ENCODE measurements at regions not wholly inside any gene's neighbourhood (a gene's known extent, or its start where the extent isn't known, plus 50 kb on each side); places are given as distances from the start of the nearest gene placed in this dataset.
"Not testable (repeated sequence)": the region's sequence is repeated elsewhere in the genome, so short reads cannot be mapped to it uniquely, and the experiment has no call there.

DNA sequence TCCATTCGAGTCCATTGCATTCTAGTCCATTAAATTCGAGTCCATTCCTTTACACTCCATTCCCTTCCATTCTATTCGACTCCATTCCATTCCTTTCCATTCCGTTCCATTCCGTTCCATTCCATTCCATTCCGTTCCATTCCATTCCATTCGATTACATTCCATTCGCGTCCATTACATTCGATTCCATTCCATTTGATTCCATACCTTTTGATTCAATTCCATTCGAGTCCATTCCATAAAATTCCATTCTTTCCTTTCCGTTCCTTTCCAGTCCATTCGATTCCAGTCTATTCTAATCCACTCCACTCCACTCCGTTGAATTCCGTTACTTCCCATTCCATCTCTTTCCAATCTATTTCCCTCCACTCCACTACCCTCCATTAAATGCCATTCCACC lies 2579.2 kb upstream of the TPTE start:
- CTCF ChIA-PET, result not testable (repeated sequence)

DNA sequence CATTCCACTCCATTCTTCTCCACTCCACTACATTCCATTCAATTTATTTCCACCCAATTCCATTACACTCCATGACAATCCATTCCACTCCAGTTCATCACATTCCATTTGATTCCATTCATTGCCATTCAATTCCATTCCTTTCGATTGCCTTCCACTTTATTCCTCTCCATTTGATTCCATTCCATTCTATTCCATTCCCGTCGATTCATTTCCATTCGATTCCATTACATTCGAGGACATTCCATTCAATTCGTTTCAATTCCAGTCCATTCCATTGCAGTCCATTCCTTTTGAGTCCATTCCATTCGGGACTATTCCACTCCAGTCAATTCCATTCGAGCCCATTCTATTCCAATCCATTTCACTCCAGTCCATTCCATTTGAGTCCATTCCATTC lies 2577.8 kb upstream of the TPTE start:
- not testable (repeated sequence) for ATAC-seq

More for the DNA sequence above, 2579.2 kb upstream of the TPTE start:
- ATAC-seq; H3K4me3 Mint-ChIP-seq; H3K27ac Mint-ChIP-seq; DNase-seq; POLR2A ChIA-PET; H3K27me3 Mint-ChIP-seq (ENCODE audit: low read depth); H3K4me1 Mint-ChIP-seq (ENCODE audit: low read depth): not testable (repeated sequence)
- H3K9me3 Mint-ChIP-seq (ENCODE audit: insufficient read depth), result peaks cover 53% of the 10 kb centered on the region
- H3K36me3 Mint-ChIP-seq (ENCODE audit: low read depth), result peaks cover 84% of the 10 kb centered on the region

DNA sequence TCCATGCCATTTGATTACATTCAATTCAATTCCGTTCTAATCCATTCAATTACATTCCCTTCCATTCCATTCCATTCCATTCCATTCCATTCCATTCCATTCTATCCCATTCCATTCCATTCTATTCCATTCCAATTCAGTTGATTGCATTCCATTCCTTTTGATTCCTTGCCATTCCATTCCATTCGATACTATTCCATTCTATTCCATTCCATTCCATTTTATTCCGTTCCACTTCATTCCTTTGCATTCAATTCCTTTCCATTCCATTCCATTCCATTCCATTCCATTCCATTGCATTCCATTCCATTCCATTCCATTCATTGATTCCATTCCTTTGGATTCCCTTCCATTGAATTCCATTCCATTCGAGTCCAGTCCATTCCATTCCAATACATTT lies 2574.0 kb upstream of the TPTE start:
- Mint-ChIP-seq H3K27me3 (ENCODE audit: low read depth) (no peaks in the 10 kb centered on the region), H3K36me3 (ENCODE audit: low read depth) (peaks cover 84% of the 10 kb centered on the region), H3K27ac (no peak overlapping the region), H3K4me3 (no peak overlapping the region), H3K9me3 (ENCODE audit: insufficient read depth) (peaks cover 30% of the 10 kb centered on the region), H3K4me1 (ENCODE audit: low read depth) (no peaks in the 10 kb centered on the region)
- DNase-seq (no peak), ATAC-seq (no peak)
- POLR2A ChIA-PET, result no interaction called here
- CTCF ChIA-PET, result no interaction called here

More for the DNA sequence above, 2577.8 kb upstream of the TPTE start:
- H3K4me3 Mint-ChIP-seq; H3K27me3 Mint-ChIP-seq (ENCODE audit: low read depth); CTCF ChIA-PET; POLR2A ChIA-PET; H3K27ac Mint-ChIP-seq; H3K4me1 Mint-ChIP-seq (ENCODE audit: low read depth); DNase-seq: not testable (repeated sequence)
- Mint-ChIP-seq H3K36me3 (ENCODE audit: low read depth) (peaks cover 84% of the 10 kb centered on the region), H3K9me3 (ENCODE audit: insufficient read depth) (peaks cover 43% of the 10 kb centered on the region)

DNA sequence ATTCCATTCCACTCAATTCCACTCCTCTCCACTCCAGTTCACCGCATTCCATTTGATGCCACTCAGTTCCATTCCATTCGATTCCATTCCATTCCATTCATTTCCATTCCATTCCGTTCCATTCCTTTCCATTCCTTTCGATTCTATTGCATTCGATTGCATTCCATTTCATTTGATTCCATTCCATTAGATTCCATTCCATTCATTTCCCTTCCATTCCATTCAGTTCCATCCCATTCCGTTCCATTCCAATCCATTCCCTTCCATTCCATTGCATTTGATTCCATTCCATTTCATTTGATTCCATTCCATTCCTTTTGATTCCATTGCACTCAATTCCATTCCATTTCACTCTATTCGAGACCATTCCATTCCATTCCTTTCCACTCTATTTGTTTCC lies 2572.7 kb upstream of the TPTE start:
- H3K4me1 Mint-ChIP-seq (ENCODE audit: low read depth); H3K27me3 Mint-ChIP-seq (ENCODE audit: low read depth); CTCF ChIA-PET; ATAC-seq; POLR2A ChIA-PET; DNase-seq; H3K4me3 Mint-ChIP-seq; H3K27ac Mint-ChIP-seq: not testable (repeated sequence)
- Mint-ChIP-seq H3K9me3 (ENCODE audit: insufficient read depth) (peaks cover 28% of the 10 kb centered on the region), H3K36me3 (ENCODE audit: low read depth) (peaks cover 86% of the 10 kb centered on the region)

DNA sequence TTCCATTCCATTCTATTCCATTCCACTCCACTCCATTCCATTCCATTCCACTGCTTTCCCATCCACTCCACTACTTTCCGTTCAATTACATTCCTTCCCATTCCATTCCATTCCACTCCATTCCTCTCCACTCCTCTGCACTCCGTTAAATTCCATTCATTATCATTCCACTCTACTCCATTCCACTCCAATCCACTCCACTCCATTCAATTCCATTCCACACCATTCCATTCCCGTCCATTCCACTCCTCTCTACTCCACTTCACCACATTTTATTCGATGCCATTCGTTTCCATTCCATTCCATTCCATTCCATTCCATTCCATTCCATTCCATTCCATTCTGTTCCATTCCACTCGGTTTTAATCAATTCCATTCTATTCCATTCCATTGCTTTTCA lies 2571.5 kb upstream of the TPTE start:
- DNase-seq; H3K27ac Mint-ChIP-seq; H3K27me3 Mint-ChIP-seq (ENCODE audit: low read depth); H3K4me3 Mint-ChIP-seq; H3K4me1 Mint-ChIP-seq (ENCODE audit: low read depth); CTCF ChIA-PET; POLR2A ChIA-PET; ATAC-seq: not testable (repeated sequence)
- peaks cover 37% of the 10 kb centered on the region for H3K9me3 Mint-ChIP-seq (ENCODE audit: insufficient read depth)
- H3K36me3 Mint-ChIP-seq (ENCODE audit: low read depth), result peaks cover 87% of the 10 kb centered on the region

DNA sequence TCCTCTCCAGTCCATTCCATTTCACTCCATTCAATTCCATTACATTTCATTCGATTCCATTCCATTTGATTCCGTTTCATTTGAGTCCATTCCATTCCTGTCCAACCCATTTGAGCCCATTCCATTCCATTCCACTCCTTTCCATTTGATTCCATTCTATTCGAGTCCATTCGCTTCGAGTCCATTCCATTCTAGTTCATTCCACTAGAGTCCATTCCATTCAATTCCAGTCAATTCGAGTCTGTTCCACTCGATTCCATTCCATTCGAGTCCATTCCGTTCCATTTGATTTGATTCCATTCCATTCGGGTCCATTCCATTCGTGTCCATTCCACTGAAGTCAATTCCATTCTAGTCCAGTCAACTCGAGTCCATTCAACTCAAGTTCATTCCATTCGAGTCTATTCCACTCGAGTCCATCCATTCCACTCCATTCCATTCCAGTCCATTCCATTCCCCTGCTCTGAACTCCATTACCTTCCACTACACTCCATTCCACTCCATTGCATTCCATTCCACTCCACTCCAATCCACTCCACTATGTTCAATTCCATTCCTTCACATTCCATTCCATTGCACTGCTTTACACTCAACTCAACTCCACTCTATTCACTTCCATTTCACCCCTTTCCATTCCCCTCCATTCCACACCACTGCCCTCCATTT lies 2569.4 kb upstream of the TPTE start:
- DNase-seq (no peak), ATAC-seq (no peak)
- H3K36me3 Mint-ChIP-seq (ENCODE audit: low read depth), result peaks cover 82% of the 10 kb centered on the region
- CTCF ChIA-PET, result no interaction called here
- H3K4me1 Mint-ChIP-seq (ENCODE audit: low read depth), result no peaks in the 10 kb centered on the region
- peaks cover 31% of the 10 kb centered on the region for H3K9me3 Mint-ChIP-seq (ENCODE audit: insufficient read depth)
- no peak overlapping the region for H3K4me3 Mint-ChIP-seq
- POLR2A ChIA-PET, result no interaction called here
- no peak overlapping the region for H3K27ac Mint-ChIP-seq
- no peaks in the 10 kb centered on the region for H3K27me3 Mint-ChIP-seq (ENCODE audit: low read depth)

DNA sequence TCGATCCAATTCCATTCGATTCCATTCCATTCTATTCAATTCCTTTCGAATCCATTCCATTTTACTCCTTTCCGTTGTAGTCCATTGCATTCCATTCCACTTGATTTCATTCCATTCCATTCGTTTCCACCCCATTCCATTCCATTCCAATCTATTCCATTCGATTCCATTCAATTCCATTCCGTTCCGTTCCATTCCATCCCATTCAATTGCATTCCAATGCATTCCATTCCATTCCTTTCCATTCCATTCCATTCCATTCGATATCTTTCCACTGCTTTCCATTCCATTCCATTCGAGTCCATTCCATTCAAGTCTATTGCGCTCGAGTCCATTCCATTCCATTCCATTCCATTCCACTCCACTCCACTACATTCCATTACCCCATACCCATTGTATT lies 2568.7 kb upstream of the TPTE start:
- Mint-ChIP-seq H3K27me3 (ENCODE audit: low read depth) (no peaks in the 10 kb centered on the region), H3K9me3 (ENCODE audit: insufficient read depth) (peaks cover 31% of the 10 kb centered on the region), H3K27ac (no peak overlapping the region), H3K36me3 (ENCODE audit: low read depth) (peaks cover 82% of the 10 kb centered on the region), H3K4me1 (ENCODE audit: low read depth) (no peaks in the 10 kb centered on the region), H3K4me3 (no peak overlapping the region)
- POLR2A ChIA-PET, result no interaction called here
- DNase-seq, result no peak
- CTCF ChIA-PET, result no interaction called here
- ATAC-seq, result no peak

DNA sequence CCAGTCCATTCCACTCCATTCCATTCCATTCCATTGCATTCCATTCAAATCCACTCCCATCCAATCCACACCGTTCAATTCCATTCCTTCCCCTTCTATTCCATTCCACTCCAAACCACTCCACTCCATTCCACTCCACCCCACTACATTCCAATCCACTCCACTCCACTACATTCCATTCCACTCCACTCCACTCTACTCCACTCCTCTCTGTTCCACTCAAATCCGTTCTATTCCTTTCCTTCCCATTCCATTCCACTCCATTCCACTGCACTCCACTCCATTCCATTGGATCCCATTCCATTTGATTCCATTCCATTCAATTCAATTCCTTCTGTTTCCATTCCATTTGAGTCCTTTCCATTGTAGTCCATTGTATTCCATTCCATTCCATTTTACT lies 2568.3 kb upstream of the TPTE start:
- Mint-ChIP-seq H3K27me3 (ENCODE audit: low read depth) (no peaks in the 10 kb centered on the region), H3K27ac (no peak overlapping the region), H3K4me3 (no peak overlapping the region), H3K4me1 (ENCODE audit: low read depth) (no peaks in the 10 kb centered on the region), H3K36me3 (ENCODE audit: low read depth) (peaks cover 81% of the 10 kb centered on the region), H3K9me3 (ENCODE audit: insufficient read depth) (peaks cover 34% of the 10 kb centered on the region)
- POLR2A ChIA-PET, result no interaction called here
- ATAC-seq (no peak), DNase-seq (no peak)
- CTCF ChIA-PET, result no interaction called here

DNA sequence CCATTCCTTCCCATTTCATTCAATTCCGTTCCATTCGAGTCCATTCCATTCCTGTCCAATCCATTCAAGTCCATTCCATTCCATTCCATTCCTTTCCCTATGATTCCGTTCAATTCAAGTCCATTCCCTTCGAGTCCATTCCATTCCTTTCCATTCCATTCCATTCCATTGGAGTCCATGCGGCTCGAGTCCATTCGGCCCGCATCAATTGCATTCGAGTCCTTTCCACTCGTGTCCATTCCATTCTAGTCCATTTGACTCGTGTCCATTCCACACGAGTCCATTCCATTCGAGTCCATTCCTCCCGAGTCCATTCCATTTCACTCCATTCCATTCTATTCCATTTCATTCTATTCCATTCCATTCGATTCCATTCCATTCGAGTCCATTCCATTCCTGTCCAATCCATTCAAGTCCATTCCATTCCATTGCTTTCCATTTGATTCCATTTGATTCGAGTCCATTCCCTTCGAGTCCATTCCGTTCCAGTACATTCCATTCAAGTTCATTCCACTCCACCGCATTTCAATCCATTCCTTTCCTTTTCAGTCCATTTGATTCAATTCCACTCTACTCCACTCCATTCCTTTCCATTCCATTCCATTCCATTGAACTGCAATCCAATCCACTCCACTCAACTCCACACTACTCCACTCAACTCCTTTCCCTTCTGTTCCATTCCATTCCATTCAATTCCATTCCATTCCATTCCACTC lies 2565.9 kb upstream of the TPTE start:
- ATAC-seq, result not testable (repeated sequence)
- H3K9me3 Mint-ChIP-seq (ENCODE audit: insufficient read depth), result peaks cover 38% of the 10 kb centered on the region

DNA sequence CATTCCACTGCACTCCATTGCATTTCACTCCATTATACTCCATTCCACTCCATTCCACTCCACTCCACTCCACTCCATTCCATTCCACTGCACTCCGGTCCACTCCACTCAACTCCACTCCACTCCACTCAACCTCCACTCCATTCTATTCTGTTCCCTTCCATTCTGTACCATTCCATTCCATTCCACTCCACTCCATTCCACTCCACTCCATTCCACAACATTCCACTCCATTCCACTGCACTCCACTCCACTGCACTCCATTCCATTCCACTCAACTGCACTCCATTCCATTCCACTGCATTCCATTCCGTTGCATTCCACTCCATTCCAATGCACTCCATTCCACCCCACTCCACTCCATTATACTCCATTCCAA lies 2565.3 kb upstream of the TPTE start:
- POLR2A ChIA-PET; H3K4me1 Mint-ChIP-seq (ENCODE audit: low read depth); H3K27ac Mint-ChIP-seq; ATAC-seq; CTCF ChIA-PET; H3K4me3 Mint-ChIP-seq; H3K27me3 Mint-ChIP-seq (ENCODE audit: low read depth); DNase-seq: not testable (repeated sequence)
- H3K36me3 Mint-ChIP-seq (ENCODE audit: low read depth), result peaks cover 57% of the 10 kb centered on the region
- H3K9me3 Mint-ChIP-seq (ENCODE audit: insufficient read depth), result peaks cover 43% of the 10 kb centered on the region

More for the DNA sequence above, 2565.9 kb upstream of the TPTE start:
- H3K4me1 Mint-ChIP-seq (ENCODE audit: low read depth); POLR2A ChIA-PET; H3K4me3 Mint-ChIP-seq; H3K27me3 Mint-ChIP-seq (ENCODE audit: low read depth); H3K27ac Mint-ChIP-seq; CTCF ChIA-PET; DNase-seq: not testable (repeated sequence)
- H3K36me3 Mint-ChIP-seq (ENCODE audit: low read depth), result peaks cover 62% of the 10 kb centered on the region

DNA sequence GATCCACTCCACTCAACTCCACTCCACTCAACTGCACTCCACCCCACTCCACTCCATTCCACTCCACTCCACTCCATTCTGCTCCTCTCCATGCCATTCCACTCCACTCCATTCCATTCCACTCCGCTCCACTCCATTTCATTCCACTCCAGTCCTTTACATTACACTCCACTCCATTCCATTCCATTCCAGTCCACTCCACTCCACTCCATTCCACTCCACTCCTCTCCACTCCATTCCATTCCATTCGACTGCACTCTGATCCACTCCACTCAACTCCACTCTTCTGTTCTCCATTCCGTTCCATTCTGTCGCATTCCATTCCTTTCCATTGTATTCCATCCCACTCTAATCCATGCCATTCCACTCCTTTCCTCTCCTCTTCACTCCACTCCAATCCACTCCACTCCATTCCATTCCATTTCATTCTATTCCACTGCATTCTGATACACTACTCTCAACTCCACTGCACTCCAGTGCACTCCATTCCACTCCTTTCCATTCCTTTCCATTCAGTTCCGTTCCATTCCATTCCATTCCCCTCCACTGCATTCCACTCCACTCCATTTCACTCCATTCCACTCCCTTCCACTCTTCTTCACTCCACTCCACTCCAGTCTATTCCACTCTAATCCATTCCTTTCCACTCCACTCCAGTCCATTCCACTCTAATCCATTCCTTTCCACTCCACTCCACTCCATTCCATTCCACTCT lies 2564.2 kb upstream of the TPTE start:
- H3K27me3 Mint-ChIP-seq (ENCODE audit: low read depth); POLR2A ChIA-PET; H3K27ac Mint-ChIP-seq; H3K4me1 Mint-ChIP-seq (ENCODE audit: low read depth); CTCF ChIA-PET; DNase-seq; H3K4me3 Mint-ChIP-seq; ATAC-seq: not testable (repeated sequence)
- H3K9me3 Mint-ChIP-seq (ENCODE audit: insufficient read depth), result peaks cover 48% of the 10 kb centered on the region
- peaks cover 46% of the 10 kb centered on the region for H3K36me3 Mint-ChIP-seq (ENCODE audit: low read depth)

DNA sequence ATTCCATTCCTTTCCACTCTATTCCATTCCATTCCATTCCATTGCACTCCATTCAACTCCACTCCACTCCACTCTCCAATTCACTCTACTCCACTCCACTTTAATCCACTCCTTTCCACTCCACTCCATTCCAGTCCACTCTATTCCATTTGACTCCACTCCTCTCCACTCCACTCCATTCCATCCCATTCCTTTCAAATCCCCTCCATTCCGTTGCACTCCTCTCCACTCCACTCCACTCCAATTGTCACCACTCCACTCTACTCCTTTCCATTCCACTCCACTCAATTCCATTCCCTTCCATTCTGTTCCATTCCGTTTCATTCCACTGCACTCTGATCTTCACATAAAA lies 2563.7 kb upstream of the TPTE start:
- Mint-ChIP-seq H3K4me3 (no peak overlapping the region), H3K9me3 (ENCODE audit: insufficient read depth) (peaks cover 51% of the 10 kb centered on the region), H3K4me1 (ENCODE audit: low read depth) (no peaks in the 10 kb centered on the region), H3K27ac (no peak overlapping the region), H3K27me3 (ENCODE audit: low read depth) (no peaks in the 10 kb centered on the region), H3K36me3 (ENCODE audit: low read depth) (peaks cover 41% of the 10 kb centered on the region)
- DNase-seq (no peak), ATAC-seq (no peak)
- ChIA-PET POLR2A (no interaction called here), CTCF (no interaction called here)

All from activated CD8-positive, alpha-beta T cell treated with anti-CD3 and anti-CD28 coated beads, Interleukin-2, amount 10 ng/mL, durations not matched to agents 7 days and 5 days (primary cell).